OCI-LY3 (cell line): ENCODE measurements at regions not wholly inside any gene's neighbourhood (a gene's known extent, or its start where the extent isn't known, plus 50 kb on each side); places are given as distances from the start of the nearest gene placed in this dataset.

Experiments used
- EZH2phosphoT487 ChIP-seq: fragments of 200-600 bp; shearing (Covaris generic); IDR thresholded peaks from 2 replicates; pipeline ENCODE4 v1.6.1; 2018; ENCODE audit warnings: antibody characterized with exemption, mixed run types, low read depth
- TF ChIP-seq, protein P1 (sequence below): fragments of 200-600, 300-600 bp; sonication (generic); IDR thresholded peaks from 2 replicates; pipeline ENCODE4 v1.5.1; 2014; ENCODE audit warnings: antibody characterized with exemption, low read length, low read depth

DNA sequence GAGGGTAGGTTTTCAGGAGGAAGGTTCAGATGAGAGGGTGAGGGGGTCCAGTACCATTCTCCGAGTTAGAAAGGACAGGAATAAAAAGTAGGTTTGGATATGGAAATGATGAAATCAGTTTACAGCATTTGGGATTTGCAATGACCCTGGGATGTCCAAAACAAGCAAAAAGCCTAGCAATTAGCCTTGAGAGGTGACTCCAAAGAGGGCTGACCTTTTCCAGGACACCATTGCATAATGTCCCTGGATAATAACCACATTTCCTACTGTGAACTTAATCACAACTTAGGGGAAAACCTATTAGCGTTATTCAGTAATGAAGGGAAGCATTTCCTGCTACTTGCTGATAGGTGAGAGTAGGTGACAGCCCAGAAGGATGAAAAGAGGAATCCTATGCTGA, 101.4 kb upstream of the ARHGAP42 start:
- TF ChIP-seq, protein P1, sequence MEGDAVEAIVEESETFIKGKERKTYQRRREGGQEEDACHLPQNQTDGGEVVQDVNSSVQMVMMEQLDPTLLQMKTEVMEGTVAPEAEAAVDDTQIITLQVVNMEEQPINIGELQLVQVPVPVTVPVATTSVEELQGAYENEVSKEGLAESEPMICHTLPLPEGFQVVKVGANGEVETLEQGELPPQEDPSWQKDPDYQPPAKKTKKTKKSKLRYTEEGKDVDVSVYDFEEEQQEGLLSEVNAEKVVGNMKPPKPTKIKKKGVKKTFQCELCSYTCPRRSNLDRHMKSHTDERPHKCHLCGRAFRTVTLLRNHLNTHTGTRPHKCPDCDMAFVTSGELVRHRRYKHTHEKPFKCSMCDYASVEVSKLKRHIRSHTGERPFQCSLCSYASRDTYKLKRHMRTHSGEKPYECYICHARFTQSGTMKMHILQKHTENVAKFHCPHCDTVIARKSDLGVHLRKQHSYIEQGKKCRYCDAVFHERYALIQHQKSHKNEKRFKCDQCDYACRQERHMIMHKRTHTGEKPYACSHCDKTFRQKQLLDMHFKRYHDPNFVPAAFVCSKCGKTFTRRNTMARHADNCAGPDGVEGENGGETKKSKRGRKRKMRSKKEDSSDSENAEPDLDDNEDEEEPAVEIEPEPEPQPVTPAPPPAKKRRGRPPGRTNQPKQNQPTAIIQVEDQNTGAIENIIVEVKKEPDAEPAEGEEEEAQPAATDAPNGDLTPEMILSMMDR = no peak
- TF ChIP-seq EZH2phosphoT487 = no peak
